ENCODE measurements at regions not wholly inside any gene's neighbourhood (a gene's known extent, or its start where the extent isn't known, plus 50 kb on each side); places are given as distances from the start of the nearest gene placed in this dataset.
"Not testable (repeated sequence)": the region's sequence is repeated elsewhere in the genome, so short reads cannot be mapped to it uniquely, and the experiment has no call there.

DNA sequence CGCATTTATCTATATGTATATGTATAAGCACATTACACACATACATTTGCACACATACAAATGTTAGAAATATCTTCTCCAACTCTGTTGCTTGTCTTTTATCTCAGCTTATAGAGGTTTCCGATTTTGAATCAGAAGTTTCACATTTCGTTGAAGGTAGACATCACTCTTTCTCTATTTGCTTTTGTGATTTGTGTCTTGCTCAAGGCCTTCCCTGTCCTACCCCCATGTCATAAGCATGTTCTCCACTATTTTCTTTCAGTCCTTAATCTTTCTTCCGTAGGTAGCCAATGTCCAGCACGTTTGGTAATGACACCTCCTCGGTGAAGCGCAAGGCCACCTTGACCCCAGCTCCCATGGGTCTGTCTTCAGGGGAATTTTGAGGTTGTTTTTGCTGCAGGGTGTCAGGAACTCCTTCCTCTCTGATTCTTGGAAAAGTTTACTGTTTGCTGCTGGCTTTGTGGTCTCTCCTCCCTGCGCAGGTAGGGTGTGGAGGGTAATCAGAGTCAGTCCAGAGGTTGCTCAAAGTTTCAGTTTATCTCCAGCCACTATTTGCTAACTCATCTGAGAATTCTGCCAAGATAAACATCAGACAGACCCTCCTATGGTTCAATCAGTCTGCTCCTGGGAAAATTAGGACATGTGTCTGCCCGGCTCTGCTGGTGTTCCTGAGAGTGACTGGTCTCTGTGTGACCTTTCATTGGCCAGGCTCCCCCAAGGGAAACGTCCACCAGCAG lies 171.7 kb downstream of the BCL2L11 start:
- TF ChIP-seq, protein P1, sequence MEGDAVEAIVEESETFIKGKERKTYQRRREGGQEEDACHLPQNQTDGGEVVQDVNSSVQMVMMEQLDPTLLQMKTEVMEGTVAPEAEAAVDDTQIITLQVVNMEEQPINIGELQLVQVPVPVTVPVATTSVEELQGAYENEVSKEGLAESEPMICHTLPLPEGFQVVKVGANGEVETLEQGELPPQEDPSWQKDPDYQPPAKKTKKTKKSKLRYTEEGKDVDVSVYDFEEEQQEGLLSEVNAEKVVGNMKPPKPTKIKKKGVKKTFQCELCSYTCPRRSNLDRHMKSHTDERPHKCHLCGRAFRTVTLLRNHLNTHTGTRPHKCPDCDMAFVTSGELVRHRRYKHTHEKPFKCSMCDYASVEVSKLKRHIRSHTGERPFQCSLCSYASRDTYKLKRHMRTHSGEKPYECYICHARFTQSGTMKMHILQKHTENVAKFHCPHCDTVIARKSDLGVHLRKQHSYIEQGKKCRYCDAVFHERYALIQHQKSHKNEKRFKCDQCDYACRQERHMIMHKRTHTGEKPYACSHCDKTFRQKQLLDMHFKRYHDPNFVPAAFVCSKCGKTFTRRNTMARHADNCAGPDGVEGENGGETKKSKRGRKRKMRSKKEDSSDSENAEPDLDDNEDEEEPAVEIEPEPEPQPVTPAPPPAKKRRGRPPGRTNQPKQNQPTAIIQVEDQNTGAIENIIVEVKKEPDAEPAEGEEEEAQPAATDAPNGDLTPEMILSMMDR (IDR thresholded peaks at IDR 0.05; ENCODE audit: borderline replicate concordance, extremely low read depth, low read length, poor library complexity, severe bottlenecking): not testable (repeated sequence)
- TF ChIP-seq EZH2 (IDR thresholded peaks at IDR 0.05; ENCODE audit: borderline replicate concordance, low read depth, low read length, severe bottlenecking): not testable (repeated sequence)
